H9 (cell line): ENCODE measurements at regions not wholly inside any gene's neighbourhood (a gene's known extent, or its start where the extent isn't known, plus 50 kb on each side); places are given as distances from the start of the nearest gene placed in this dataset.

ENCODE experiments used
- DNase-seq: peaks from one replicate; pipeline ENCODE4 v3.0.0-alpha.2; 2017
- H2AFZ ChIP-seq: one replicate; pipeline ENCODE4 v1.6.1; 2013; ENCODE audit warnings: mild to moderate bottlenecking, low read length, control low read depth, moderate library complexity
- H2AK5ac ChIP-seq: 2 replicates; pipeline ENCODE4 v1.6.1; 2013; ENCODE audit warnings: low read length, control low read depth, mixed read lengths; ENCODE audit not compliant: insufficient read length
- H2BK120ac ChIP-seq: one replicate; pipeline ENCODE4 v1.6.1; 2013; ENCODE audit warnings: low read depth, mild to moderate bottlenecking, low read length, control low read depth, inconsistent platforms; ENCODE audit not compliant: poor library complexity, severe bottlenecking
- H2BK12ac ChIP-seq: 2 replicates; pipeline ENCODE4 v1.6.1; 2013; ENCODE audit warnings: low read length, control low read depth, mixed read lengths, low read depth; ENCODE audit not compliant: insufficient read length
- H2BK15ac ChIP-seq: 2 replicates; pipeline ENCODE4 v1.6.1; 2013; ENCODE audit warnings: low read depth, low read length, control low read depth
- H2BK20ac ChIP-seq: one replicate; pipeline ENCODE4 v1.6.1; 2013; ENCODE audit warnings: low read depth, mild to moderate bottlenecking, low read length, control low read depth, inconsistent platforms; ENCODE audit not compliant: poor library complexity, severe bottlenecking
- H2BK5ac ChIP-seq: 2 replicates; pipeline ENCODE4 v1.6.1; 2013; ENCODE audit warnings: low read length, control low read depth, mixed read lengths; ENCODE audit not compliant: insufficient read length
- H3K14ac ChIP-seq: 2 replicates; pipeline ENCODE4 v1.6.1; 2013; ENCODE audit warnings: low read length, control low read depth; ENCODE audit not compliant: insufficient read depth
- H3K18ac ChIP-seq: 2 replicates; pipeline ENCODE4 v1.6.1; 2013; ENCODE audit warnings: low read depth, mild to moderate bottlenecking, mixed read lengths, low read length, control low read depth; ENCODE audit not compliant: insufficient read length
- H3K23ac ChIP-seq: 2 replicates; pipeline ENCODE4 v1.6.1; 2013; ENCODE audit warnings: low read length, control low read depth, mixed read lengths, low read depth; ENCODE audit not compliant: insufficient read length
- H3K23me2 ChIP-seq: 2 replicates; pipeline ENCODE4 v1.6.1; 2013; ENCODE audit warnings: low read depth, mild to moderate bottlenecking, mixed read lengths, low read length, control low read depth; ENCODE audit not compliant: insufficient read length, poor library complexity, severe bottlenecking
- H3K27ac ChIP-seq: 2 replicates; pipeline ENCODE4 v1.5.1; 2013; ENCODE audit warnings: low read length, control low read depth, mixed read lengths, low read depth; ENCODE audit not compliant: insufficient read length
- H3K27me3 ChIP-seq: 2 replicates; pipeline ENCODE4 v1.6.1; 2013; ENCODE audit warnings: low read length, control low read depth, inconsistent platforms; ENCODE audit not compliant: insufficient read depth
- H3K4ac ChIP-seq: 2 replicates; pipeline ENCODE4 v1.6.1; 2013; ENCODE audit warnings: low read depth, mild to moderate bottlenecking, control low read depth, inconsistent platforms, low read length, moderate library complexity
- H3K4me1 ChIP-seq: 2 replicates; pipeline ENCODE4 v1.6.1; 2013; ENCODE audit warnings: low read length, control low read depth, inconsistent platforms; ENCODE audit not compliant: insufficient read depth
- H3K4me2 ChIP-seq: 2 replicates; pipeline ENCODE4 v1.6.1; 2013; ENCODE audit warnings: low read length, control low read depth, mixed read lengths; ENCODE audit not compliant: insufficient read length, insufficient read depth
- H3K56ac ChIP-seq: 2 replicates; pipeline ENCODE4 v1.6.1; 2013; ENCODE audit warnings: low read depth, mild to moderate bottlenecking, mixed read lengths, low read length, control low read depth; ENCODE audit not compliant: insufficient read length
- H3K79me1 ChIP-seq: 2 replicates; pipeline ENCODE4 v1.6.1; 2013; ENCODE audit warnings: low read depth, mild to moderate bottlenecking, moderate library complexity, low read length, control low read depth, inconsistent platforms; ENCODE audit not compliant: insufficient read depth, poor library complexity, severe bottlenecking
- H3K79me2 ChIP-seq: 2 replicates; pipeline ENCODE4 v1.6.1; 2013; ENCODE audit warnings: low read length, control low read depth, inconsistent platforms; ENCODE audit not compliant: insufficient read depth
- H3K9ac ChIP-seq: 2 replicates; pipeline ENCODE4 v1.6.1; 2013; ENCODE audit warnings: low read length, control low read depth, mixed read lengths; ENCODE audit not compliant: insufficient read length; ENCODE audit errors: extremely low read depth
- H3K9me3 ChIP-seq: one replicate; pipeline ENCODE4 v1.6.1; 2013; ENCODE audit warnings: low read depth, low read length, inconsistent platforms; ENCODE audit not compliant: control insufficient read depth
- H3T11ph ChIP-seq: one replicate; pipeline ENCODE4 v1.6.1; 2013; ENCODE audit warnings: mild to moderate bottlenecking, low read length, control low read depth, inconsistent platforms
- H4K20me1 ChIP-seq: one replicate; pipeline ENCODE4 v1.6.1; 2013; ENCODE audit not compliant: control insufficient read depth, insufficient read length, insufficient read depth
- H4K5ac ChIP-seq: 2 replicates; pipeline ENCODE4 v1.6.1; 2013; ENCODE audit warnings: low read depth, mild to moderate bottlenecking, mixed read lengths, low read length, control low read depth; ENCODE audit not compliant: insufficient read length
- H4K8ac ChIP-seq: replicated peaks from 2 replicates; pipeline ENCODE4 v1.6.1; 2013; ENCODE audit warnings: low read length, control low read depth, mixed read lengths, low read depth; ENCODE audit not compliant: insufficient read length
- H4K91ac ChIP-seq: 2 replicates; pipeline ENCODE4 v1.6.1; 2013; ENCODE audit warnings: low read depth, mild to moderate bottlenecking, moderate library complexity, mixed read lengths, low read length, control low read depth; ENCODE audit not compliant: insufficient read length
- H3K27ac Mint-ChIP-seq, 3 experiments: 2 replicates in 2 of 3; 3 replicates in 1 of 3; pipeline ENCODE4 v1.8.0; 2020 to 2021; ENCODE audit warnings: mixed read lengths in 3 of 3, mild to moderate bottlenecking in 1 of 3, moderate library complexity in 1 of 3
- H3K27me3 Mint-ChIP-seq: 2 replicates; pipeline ENCODE4 v1.8.0; 2021; ENCODE audit warnings: low read depth, mild to moderate bottlenecking, moderate library complexity, mixed read lengths
- H3K36me3 Mint-ChIP-seq, 3 experiments: 2 replicates in 2 of 3; 3 replicates in 1 of 3; pipeline ENCODE4 v1.8.0; 2020 to 2021; ENCODE audit warnings: low read depth in 3 of 3, mixed read lengths in 3 of 3; ENCODE audit not compliant: insufficient read depth in 1 of 3
- H3K4me1 Mint-ChIP-seq, 2 experiments: 2 replicates each; pipeline ENCODE4 v1.8.0; 2020; ENCODE audit warnings: mixed read lengths in 2 of 2
- H3K4me3 Mint-ChIP-seq, 2 experiments: 2 replicates in 1 of 2; 3 replicates in 1 of 2; pipeline ENCODE4 v1.8.0; 2020 to 2021; ENCODE audit warnings: mild to moderate bottlenecking in 2 of 2, mixed read lengths in 2 of 2, moderate library complexity in 1 of 2
- H3K9me3 Mint-ChIP-seq, 2 experiments: 2 replicates in 1 of 2; 3 replicates in 1 of 2; pipeline ENCODE4 v1.8.0; 2020; ENCODE audit warnings: mild to moderate bottlenecking in 2 of 2, mixed read lengths in 2 of 2, moderate library complexity in 1 of 2
- CTCF ChIP-seq: fragments of 200-600 bp; sonication (generic); conservative IDR thresholded peaks from 3 replicates; pipeline ENCODE4 v1.8.0; 2021; ENCODE audit warnings: antibody characterized with exemption, mild to moderate bottlenecking
- WGBS: extraction: QIAGEN DNeasy Blood & Tissue Kit; methylation state at CpG from one replicate; pipeline ENCODE4 v1.1.7; 2013; ENCODE audit warnings: missing lambda C conversion rate, low lambda C conversion rate, mixed read lengths; ENCODE audit not compliant: insufficient read length; ENCODE audit errors: extremely low coverage; 5-methylcytosine and 5-hydroxymethylcytosine counted together

GRCh38 chr7:131208777-131209176 lies 118.9 kb upstream of the MKLN1 start:
- no peak overlapping the region for H2BK12ac ChIP-seq
- H3K14ac ChIP-seq = no peak overlapping the region
- no peak overlapping the region for H2BK15ac ChIP-seq
- no peaks in the 10 kb centered on the region for H3K27me3 ChIP-seq
- Mint-ChIP-seq H3K27ac (no peak overlapping the region), H3K36me3 (no peaks in the 10 kb centered on the region), H3K4me1 (peaks cover 12 to 19% of the 10 kb centered on the region in 2 experiments), H3K4me3 (no peak overlapping the region), H3K27me3 (no peaks in the 10 kb centered on the region), H3K9me3 (peaks cover 5 to 6% of the 10 kb centered on the region in 2 experiments)
- H3K79me2 ChIP-seq = no peaks in the 10 kb centered on the region
- DNase-seq = no peak
- no peak overlapping the region for H2AK5ac ChIP-seq
- no peak overlapping the region for H4K8ac ChIP-seq
- H3K27ac ChIP-seq = no peak overlapping the region
- H3K4me2 ChIP-seq = no peak overlapping the region
- no peak overlapping the region for H3K4ac ChIP-seq
- no peaks in the 10 kb centered on the region for H3K9me3 ChIP-seq
- H2BK20ac ChIP-seq = no peak overlapping the region
- H3K23ac ChIP-seq = no peak overlapping the region
- H2BK120ac ChIP-seq = no peak overlapping the region
- H2BK5ac ChIP-seq = no peak overlapping the region
- no peaks in the 10 kb centered on the region for H3K4me1 ChIP-seq
- no CpG with 5 or more reads among the region's 3 CpGs for WGBS
- no peak overlapping the region for H3T11ph ChIP-seq
- no peak overlapping the region for H4K91ac ChIP-seq
- H2AFZ ChIP-seq = no peak overlapping the region
- H3K18ac ChIP-seq = no peak overlapping the region
- H3K9ac ChIP-seq = no peak overlapping the region
- H3K79me1 ChIP-seq = no peaks in the 10 kb centered on the region
- no peak for TF ChIP-seq CTCF
- no peaks in the 10 kb centered on the region for H3K23me2 ChIP-seq
- H4K20me1 ChIP-seq = no peaks in the 10 kb centered on the region
- no peak overlapping the region for H3K56ac ChIP-seq
- no peak overlapping the region for H4K5ac ChIP-seq
